H1 (cell line): ENCODE measurements at regions not wholly inside any gene's neighbourhood (a gene's known extent, or its start where the extent isn't known, plus 50 kb on each side); places are given as distances from the start of the nearest gene placed in this dataset.

Experiments used
- CREB1 ChIP-seq: IDR thresholded peaks from 2 replicates; pipeline ENCODE4 v1.6.1; 2012; ENCODE audit warnings: inconsistent platforms
- EZH2 ChIP-seq: fragments of 200-600 bp; sonication (generic); IDR thresholded peaks from 2 replicates; pipeline ENCODE4 v1.7.1; 2012; ENCODE audit warnings: low read depth, mild to moderate bottlenecking, moderate library complexity, low read length, inconsistent platforms; ENCODE audit not compliant: severe bottlenecking
- POLR2A ChIP-seq, 2 experiments: IDR thresholded peaks; 1 replicate in 1 of 2; 2 replicates in 1 of 2; pipeline ENCODE4 v1.6.1; 2011; ENCODE audit warnings: low read depth in 2 of 2, low read length in 2 of 2, mild to moderate bottlenecking in 2 of 2; ENCODE audit errors: control extremely low read depth in 1 of 2
- ZNF274 ChIP-seq: IDR thresholded peaks from 2 replicates; pipeline ENCODE4 v1.7.0; 2012; ENCODE audit warnings: low read length, borderline replicate concordance; ENCODE audit errors: extremely low read depth

- TF ChIP-seq EZH2: no peak
- TF ChIP-seq ZNF274: no peak
- TF ChIP-seq CREB1: no peak
- TF ChIP-seq POLR2A (IDR thresholded peaks at IDR 0.05; ENCODE audit: control extremely low read depth in 1 of 2, low read depth in 2 of 2, low read length in 2 of 2): no peak
These were observed 569.9 kb upstream of the MGAT4C start for GRCh38 chr12:86826051-86826450.
